ENCODE measurements at regions not wholly inside any gene's neighbourhood (a gene's known extent, or its start where the extent isn't known, plus 50 kb on each side); places are given as distances from the start of the nearest gene placed in this dataset.

GRCh38 chr2:147647816-147648215, 197.0 kb upstream of the ACVR2A start:
- ATAC-seq = no peak
- TF ChIP-seq RARB (CRISPR knock-in tag; IDR thresholded peaks at IDR 0.05) = no peak
- no peak for TF ChIP-seq ESRRG (CRISPR knock-in tag; IDR thresholded peaks at IDR 0.05)
- no peak for TF ChIP-seq ARNTL (CRISPR knock-in tag; IDR thresholded peaks at IDR 0.05; ENCODE audit: borderline replicate concordance, low read depth)
- TF ChIP-seq ZFP30 (CRISPR knock-in tag; IDR thresholded peaks at IDR 0.05) = no peak
- TF ChIP-seq ISL1 (CRISPR knock-in tag; IDR thresholded peaks at IDR 0.05) = no peak
- no peak for TF ChIP-seq ZNF565 (CRISPR knock-in tag; conservative IDR thresholded peaks at IDR 0.05; ENCODE audit: low read depth)
- no peak for TF ChIP-seq ZNF8 (CRISPR knock-in tag; IDR thresholded peaks at IDR 0.05)
- TF ChIP-seq ZC3H10 (CRISPR knock-in tag; IDR thresholded peaks at IDR 0.05) = no peak
- no peak for TF ChIP-seq SNAI2 (CRISPR knock-in tag; IDR thresholded peaks at IDR 0.05)
- TF ChIP-seq CSRNP3 (CRISPR knock-in tag; IDR thresholded peaks at IDR 0.05) = no peak

GRCh38 chr2:147646818-147647468, 197.9 kb upstream of the ACVR2A start:
- TF ChIP-seq ZNF8 (CRISPR knock-in tag; IDR thresholded peaks at IDR 0.05) (no peak), POU6F1 (CRISPR knock-in tag; IDR thresholded peaks at IDR 0.05; ENCODE audit: borderline replicate concordance, low read depth) (no peak), ESRRG (CRISPR knock-in tag; IDR thresholded peaks at IDR 0.05) (no peak), CSDC2 (CRISPR knock-in tag; IDR thresholded peaks at IDR 0.05) (no peak), CSRNP3 (CRISPR knock-in tag; IDR thresholded peaks at IDR 0.05) (no peak)
- no peak for ATAC-seq

GRCh38 chr2:147644491-147644890, 200.3 kb upstream of the ACVR2A start:
- ATAC-seq = no peak
- TF ChIP-seq BACH2 (CRISPR knock-in tag; IDR thresholded peaks at IDR 0.05; ENCODE audit: borderline replicate concordance) (no peak), ZNF565 (CRISPR knock-in tag; conservative IDR thresholded peaks at IDR 0.05; ENCODE audit: low read depth) (no peak), TOX (CRISPR knock-in tag; IDR thresholded peaks at IDR 0.05; ENCODE audit: borderline replicate concordance) (no peak), GLIS3 (CRISPR knock-in tag; IDR thresholded peaks at IDR 0.05) (no peak), CSDC2 (CRISPR knock-in tag; IDR thresholded peaks at IDR 0.05) (no peak), CREB5 (CRISPR knock-in tag; IDR thresholded peaks at IDR 0.05; ENCODE audit: low read depth) (no peak), POU6F1 (CRISPR knock-in tag; IDR thresholded peaks at IDR 0.05; ENCODE audit: borderline replicate concordance, low read depth) (no peak), ZC3H10 (CRISPR knock-in tag; IDR thresholded peaks at IDR 0.05) (no peak), ISL1 (CRISPR knock-in tag; IDR thresholded peaks at IDR 0.05) (no peak), RARB (CRISPR knock-in tag; IDR thresholded peaks at IDR 0.05) (no peak), ZFP30 (CRISPR knock-in tag; IDR thresholded peaks at IDR 0.05) (no peak), ZNF70 (CRISPR knock-in tag; IDR thresholded peaks at IDR 0.05) (no peak), ARNTL (CRISPR knock-in tag; IDR thresholded peaks at IDR 0.05; ENCODE audit: borderline replicate concordance, low read depth) (no peak), ZNF8 (CRISPR knock-in tag; IDR thresholded peaks at IDR 0.05) (no peak), ESRRG (CRISPR knock-in tag; IDR thresholded peaks at IDR 0.05) (no peak)
- TF ChIP-seq, protein P1, sequence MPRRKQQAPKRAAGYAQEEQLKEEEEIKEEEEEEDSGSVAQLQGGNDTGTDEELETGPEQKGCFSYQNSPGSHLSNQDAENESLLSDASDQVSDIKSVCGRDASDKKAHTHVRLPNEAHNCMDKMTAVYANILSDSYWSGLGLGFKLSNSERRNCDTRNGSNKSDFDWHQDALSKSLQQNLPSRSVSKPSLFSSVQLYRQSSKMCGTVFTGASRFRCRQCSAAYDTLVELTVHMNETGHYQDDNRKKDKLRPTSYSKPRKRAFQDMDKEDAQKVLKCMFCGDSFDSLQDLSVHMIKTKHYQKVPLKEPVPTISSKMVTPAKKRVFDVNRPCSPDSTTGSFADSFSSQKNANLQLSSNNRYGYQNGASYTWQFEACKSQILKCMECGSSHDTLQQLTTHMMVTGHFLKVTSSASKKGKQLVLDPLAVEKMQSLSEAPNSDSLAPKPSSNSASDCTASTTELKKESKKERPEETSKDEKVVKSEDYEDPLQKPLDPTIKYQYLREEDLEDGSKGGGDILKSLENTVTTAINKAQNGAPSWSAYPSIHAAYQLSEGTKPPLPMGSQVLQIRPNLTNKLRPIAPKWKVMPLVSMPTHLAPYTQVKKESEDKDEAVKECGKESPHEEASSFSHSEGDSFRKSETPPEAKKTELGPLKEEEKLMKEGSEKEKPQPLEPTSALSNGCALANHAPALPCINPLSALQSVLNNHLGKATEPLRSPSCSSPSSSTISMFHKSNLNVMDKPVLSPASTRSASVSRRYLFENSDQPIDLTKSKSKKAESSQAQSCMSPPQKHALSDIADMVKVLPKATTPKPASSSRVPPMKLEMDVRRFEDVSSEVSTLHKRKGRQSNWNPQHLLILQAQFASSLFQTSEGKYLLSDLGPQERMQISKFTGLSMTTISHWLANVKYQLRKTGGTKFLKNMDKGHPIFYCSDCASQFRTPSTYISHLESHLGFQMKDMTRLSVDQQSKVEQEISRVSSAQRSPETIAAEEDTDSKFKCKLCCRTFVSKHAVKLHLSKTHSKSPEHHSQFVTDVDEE (CRISPR knock-in tag; IDR thresholded peaks at IDR 0.05) = no peak
